AG04450 (cell line): ENCODE measurements at regions not wholly inside any gene's neighbourhood (a gene's known extent, or its start where the extent isn't known, plus 50 kb on each side); places are given as distances from the start of the nearest gene placed in this dataset.

Source experiments
- CTCF ChIA-PET: fragments of 300-600, 350-600 bp; formaldehyde crosslinking; extraction: SDS; loops from one replicate; lab custom pipeline; 2022; ENCODE audit warnings: antibody characterized with exemption, inconsistent platforms; lab: Charles Lee
- POLR2A ChIA-PET: fragments of 350-600 bp; formaldehyde crosslinking; extraction: SDS; loops from one replicate; lab custom pipeline; 2021; ENCODE audit warnings: antibody characterized with exemption, inconsistent platforms; lab: Yijun Ruan, JAX
- DNase-seq: peaks from one replicate; pipeline ENCODE4 v3.0.0-alpha.2; 2011; ENCODE audit warnings: low read depth, low spot score
- H3K27ac ChIP-seq: one replicate; pipeline ENCODE4 v1.5.1; 2012; ENCODE audit warnings: low read depth, low read length, control low read depth
- H3K27me3 ChIP-seq: one replicate; pipeline ENCODE4 v1.6.0; 2012; ENCODE audit warnings: low read length; ENCODE audit not compliant: control insufficient read depth, insufficient read depth
- H3K4me3 ChIP-seq: 2 replicates; pipeline ENCODE4 v1.5.1; 2011; ENCODE audit warnings: mild to moderate bottlenecking, low read depth, low read length, control low read depth
- H3K9me3 ChIP-seq: 2 replicates; pipeline ENCODE4 v1.5.1; 2012; ENCODE audit warnings: low read length; ENCODE audit not compliant: control insufficient read depth, insufficient read depth
- CTCF ChIP-seq: IDR thresholded peaks from 2 replicates; pipeline ENCODE4 v1.5.1; 2011; ENCODE audit warnings: low read depth, low read length, control low read depth, inconsistent platforms

GRCh38 chr16:86283944-86284343 lies 226.4 kb upstream of the FOXF1 start:
- ChIA-PET POLR2A (no interaction called here), CTCF (interaction anchor here (0.6 kb wide), 1 partner anchor 1647 kb away, joined by 3 read pairs; no protein-coding TSS in a partner anchor)
- DNase-seq, result no peak
- H3K9me3 ChIP-seq, result no peaks in the 10 kb centered on the region; the same call in 1 of the 2 replicates
- H3K27ac ChIP-seq, result no peak overlapping the region
- TF ChIP-seq CTCF, result no peak
- peaks cover 7% of the 10 kb centered on the region for H3K27me3 ChIP-seq
- no peak overlapping the region for H3K4me3 ChIP-seq

GRCh38 chr16:86285421-86285820 lies 224.9 kb upstream of the FOXF1 start:
- POLR2A ChIA-PET, result no interaction called here
- no peak for TF ChIP-seq CTCF
- H3K4me3 ChIP-seq, result no peak overlapping the region
- H3K27me3 ChIP-seq, result peaks cover 7% of the 10 kb centered on the region
- CTCF ChIA-PET, result no interaction called here
- H3K9me3 ChIP-seq, result no peaks in the 10 kb centered on the region; the same call in 1 of the 2 replicates
- no peak overlapping the region for H3K27ac ChIP-seq
- no peak for DNase-seq

DNA sequence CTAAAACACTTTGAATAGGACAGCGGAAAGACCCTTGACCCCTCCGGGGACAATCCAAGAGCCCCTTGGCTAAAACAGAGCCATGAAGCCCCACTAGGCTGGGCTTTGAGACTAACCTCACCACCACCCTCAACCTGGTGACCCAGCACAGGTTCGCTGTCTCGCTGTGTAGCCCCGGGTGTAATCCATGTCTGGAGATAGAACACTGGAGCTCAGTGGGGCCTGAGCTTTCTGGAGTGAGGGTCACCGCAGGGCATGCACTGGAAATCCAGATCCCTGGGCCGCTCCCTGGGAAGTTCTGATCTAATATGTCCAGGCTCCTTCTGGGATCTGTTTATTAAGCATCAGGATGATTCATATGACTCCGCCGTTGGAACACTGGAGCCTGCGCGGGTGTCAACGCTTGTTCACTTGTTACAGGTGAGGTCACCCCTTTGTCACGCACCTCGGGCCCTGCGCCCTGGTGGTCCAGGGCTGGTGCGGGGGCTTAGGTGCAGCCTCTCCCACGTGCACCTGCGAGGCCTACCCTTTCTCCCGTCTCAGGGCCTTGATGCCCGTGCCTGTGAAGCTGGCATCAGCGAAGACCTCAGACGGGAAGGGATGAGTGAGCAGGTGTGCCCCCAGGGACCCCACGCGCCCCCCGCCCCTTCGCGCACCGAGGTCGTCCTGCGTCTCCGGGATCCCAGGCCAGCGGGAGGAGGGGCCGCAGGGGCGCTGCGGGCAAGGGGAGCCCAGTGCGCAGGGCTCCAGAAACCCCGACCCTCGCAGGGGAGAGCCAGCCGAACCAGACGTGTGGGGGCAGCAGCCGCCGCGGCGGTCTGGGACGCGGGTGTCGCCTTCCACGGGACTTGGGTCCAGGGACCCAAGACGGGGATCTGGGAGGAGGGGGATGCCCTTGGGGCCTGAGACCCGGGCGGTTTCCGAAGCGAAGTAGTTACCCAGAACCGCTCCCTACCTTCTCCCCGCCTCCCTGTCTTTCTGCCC lies 224.1 kb upstream of the FOXF1 start:
- POLR2A ChIA-PET, result interaction anchor here (1.4 kb wide), 1 partner anchor 34 kb away, joined by 7 read pairs; no protein-coding TSS in a partner anchor
- TF ChIP-seq CTCF, result no peak
- Histone ChIP-seq H3K4me3 (no peak overlapping the region), H3K27me3 (peaks cover 7% of the 10 kb centered on the region), H3K27ac (no peak overlapping the region), H3K9me3 (no peaks in the 10 kb centered on the region; the same call in 1 of the 2 replicates)
- no peak for DNase-seq
- CTCF ChIA-PET, result no interaction called here

- no peaks in the 10 kb centered on the region; the same call in 1 of the 2 replicates for H3K9me3 ChIP-seq
- TF ChIP-seq CTCF, result no peak
- no peak overlapping the region for H3K27ac ChIP-seq
- DNase-seq, result no peak
- ChIA-PET POLR2A (interaction anchor here (1.4 kb wide), 1 partner anchor 35 kb away, joined by 7 read pairs; no protein-coding TSS in a partner anchor), CTCF (no interaction called here)
- H3K27me3 ChIP-seq, result peaks cover 7% of the 10 kb centered on the region
- H3K4me3 ChIP-seq, result peak overlapping the region; percentile 13; the same call in 1 of the 2 replicates
Measured at GRCh38 chr16:86286991-86287663, 223.2 kb upstream of the FOXF1 start.
